ENCODE measurements at regions not wholly inside any gene's neighbourhood (a gene's known extent, or its start where the extent isn't known, plus 50 kb on each side); places are given as distances from the start of the nearest gene placed in this dataset.

DNA sequence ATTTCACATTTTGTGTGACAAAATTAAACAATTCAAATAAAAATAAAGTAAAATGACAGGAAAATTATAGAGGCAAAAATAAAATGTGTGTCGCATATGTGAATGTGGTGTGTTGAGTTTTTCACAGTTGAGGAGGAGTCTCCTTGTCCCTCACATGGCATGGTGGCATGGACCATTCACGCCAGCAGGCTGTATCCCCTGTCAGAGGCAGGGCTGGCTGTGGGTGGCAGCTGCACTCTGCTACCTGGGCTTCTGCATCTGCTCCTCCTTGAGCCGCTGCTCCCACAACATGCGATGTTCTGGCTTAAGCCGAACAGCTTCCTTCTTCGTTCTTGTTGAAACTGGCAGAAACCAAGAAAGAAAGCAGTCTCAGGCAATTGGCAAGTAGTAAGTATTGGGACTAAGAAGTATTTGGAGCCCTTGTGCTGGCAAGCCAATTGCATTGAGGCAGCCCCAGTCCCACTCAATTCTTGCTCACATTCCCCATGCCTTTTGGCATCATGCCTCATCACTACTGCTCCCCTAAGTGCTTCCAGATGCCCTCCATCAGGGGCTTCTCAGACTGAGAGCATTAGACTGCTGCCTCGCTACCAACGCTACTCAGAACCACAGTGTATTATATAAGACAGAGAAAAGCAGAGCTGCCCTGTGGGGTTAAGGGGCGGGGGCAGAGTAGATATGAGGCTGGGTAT lies 177.9 kb upstream of the NABP1 start:
- no peak overlapping the region for H3K27ac ChIP-seq (ENCODE audit: low read depth, low read length)
- no peaks in the 10 kb centered on the region for H3K79me2 ChIP-seq (ENCODE audit: insufficient read depth, low read length)
- no peak overlapping the region for H3K27ac Mint-ChIP-seq (ENCODE audit: unreplicated experiment)
- no peak overlapping the region for H3K4me2 ChIP-seq (ENCODE audit: low read length)
- FAIRE-seq (no peak), DNase-seq (ENCODE audit: low read depth) (peak; percentile 65)
- no peaks in the 10 kb centered on the region for H3K9me3 Mint-ChIP-seq (ENCODE audit: unreplicated experiment)
- H3K4me1 Mint-ChIP-seq (ENCODE audit: low read depth, unreplicated experiment) = peaks cover 7% of the 10 kb centered on the region
- H3K36me3 Mint-ChIP-seq (ENCODE audit: low read depth, unreplicated experiment) = no peaks in the 10 kb centered on the region
- H3K36me3 ChIP-seq (ENCODE audit: insufficient read depth, low read length) = no peaks in the 10 kb centered on the region
- TF ChIP-seq, protein P1, sequence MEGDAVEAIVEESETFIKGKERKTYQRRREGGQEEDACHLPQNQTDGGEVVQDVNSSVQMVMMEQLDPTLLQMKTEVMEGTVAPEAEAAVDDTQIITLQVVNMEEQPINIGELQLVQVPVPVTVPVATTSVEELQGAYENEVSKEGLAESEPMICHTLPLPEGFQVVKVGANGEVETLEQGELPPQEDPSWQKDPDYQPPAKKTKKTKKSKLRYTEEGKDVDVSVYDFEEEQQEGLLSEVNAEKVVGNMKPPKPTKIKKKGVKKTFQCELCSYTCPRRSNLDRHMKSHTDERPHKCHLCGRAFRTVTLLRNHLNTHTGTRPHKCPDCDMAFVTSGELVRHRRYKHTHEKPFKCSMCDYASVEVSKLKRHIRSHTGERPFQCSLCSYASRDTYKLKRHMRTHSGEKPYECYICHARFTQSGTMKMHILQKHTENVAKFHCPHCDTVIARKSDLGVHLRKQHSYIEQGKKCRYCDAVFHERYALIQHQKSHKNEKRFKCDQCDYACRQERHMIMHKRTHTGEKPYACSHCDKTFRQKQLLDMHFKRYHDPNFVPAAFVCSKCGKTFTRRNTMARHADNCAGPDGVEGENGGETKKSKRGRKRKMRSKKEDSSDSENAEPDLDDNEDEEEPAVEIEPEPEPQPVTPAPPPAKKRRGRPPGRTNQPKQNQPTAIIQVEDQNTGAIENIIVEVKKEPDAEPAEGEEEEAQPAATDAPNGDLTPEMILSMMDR (IDR thresholded peaks at IDR 0.05; ENCODE audit: insufficient read depth, low read depth, low read length) = no peak
- no peak for TF ChIP-seq EZH2 (IDR thresholded peaks at IDR 0.05; ENCODE audit: insufficient read depth, low read length)
- no peak overlapping the region for H2AFZ ChIP-seq (ENCODE audit: low read depth, low read length)
- H3K4me1 ChIP-seq (ENCODE audit: insufficient read depth, low read length) = peaks cover 13% of the 10 kb centered on the region
- no peaks in the 10 kb centered on the region for H3K9me3 ChIP-seq (ENCODE audit: insufficient read depth, low read depth, low read length)
- no peak overlapping the region for H3K4me3 Mint-ChIP-seq (ENCODE audit: unreplicated experiment)
- H3K27me3 ChIP-seq (ENCODE audit: insufficient read depth, low read length) = no peaks in the 10 kb centered on the region
- H4K20me1 ChIP-seq (ENCODE audit: insufficient read depth, low read length) = no peaks in the 10 kb centered on the region
- H3K27me3 Mint-ChIP-seq (ENCODE audit: low read depth, unreplicated experiment) = peaks cover 5% of the 10 kb centered on the region
- H3K9ac ChIP-seq (ENCODE audit: low read length) = no peak overlapping the region
- no peak overlapping the region for H3K4me3 ChIP-seq (ENCODE audit: insufficient read depth, low read depth, low read length)

DNA sequence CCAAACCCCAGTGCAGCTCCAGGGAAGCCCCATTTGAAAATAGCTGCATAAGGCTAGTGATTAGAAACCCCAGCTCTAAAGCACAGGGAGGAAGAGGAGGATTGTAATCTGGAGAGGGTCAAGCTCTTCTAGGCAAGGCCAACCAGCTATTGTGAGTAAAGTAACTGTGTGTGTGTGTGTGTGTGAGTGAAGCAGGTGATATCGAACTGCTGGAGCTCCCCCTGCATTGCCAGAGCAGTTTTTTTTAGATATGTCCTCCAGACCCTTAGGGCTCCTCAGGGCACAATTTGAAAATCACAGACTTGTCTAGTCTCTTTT lies 177.4 kb upstream of the NABP1 start:
- Mint-ChIP-seq H3K27ac (ENCODE audit: unreplicated experiment) (no peak overlapping the region), H3K27me3 (ENCODE audit: low read depth, unreplicated experiment) (peaks cover 5% of the 10 kb centered on the region), H3K4me3 (ENCODE audit: unreplicated experiment) (no peak overlapping the region), H3K9me3 (ENCODE audit: unreplicated experiment) (no peaks in the 10 kb centered on the region), H3K4me1 (ENCODE audit: low read depth, unreplicated experiment) (peaks cover 7% of the 10 kb centered on the region), H3K36me3 (ENCODE audit: low read depth, unreplicated experiment) (no peaks in the 10 kb centered on the region)
- no peak overlapping the region for H3K4me3 ChIP-seq (ENCODE audit: insufficient read depth, low read depth, low read length)
- H3K27me3 ChIP-seq (ENCODE audit: insufficient read depth, low read length) = no peaks in the 10 kb centered on the region
- no peak overlapping the region for H3K9ac ChIP-seq (ENCODE audit: low read length)
- no peaks in the 10 kb centered on the region for H3K79me2 ChIP-seq (ENCODE audit: insufficient read depth, low read length)
- H3K4me1 ChIP-seq (ENCODE audit: insufficient read depth, low read length) = peaks cover 13% of the 10 kb centered on the region
- FAIRE-seq = no peak
- no peak overlapping the region for H2AFZ ChIP-seq (ENCODE audit: low read depth, low read length)
- no peak for TF ChIP-seq EZH2 (IDR thresholded peaks at IDR 0.05; ENCODE audit: insufficient read depth, low read length)
- TF ChIP-seq, protein P1 (IDR thresholded peaks at IDR 0.05; ENCODE audit: insufficient read depth, low read depth, low read length) = no peak
- DNase-seq (ENCODE audit: low read depth) = no peak
- H3K4me2 ChIP-seq (ENCODE audit: low read length) = peak overlapping the region; percentile 25
- no peaks in the 10 kb centered on the region for H3K9me3 ChIP-seq (ENCODE audit: insufficient read depth, low read depth, low read length)
- H3K27ac ChIP-seq (ENCODE audit: low read depth, low read length) = no peak overlapping the region
- H3K36me3 ChIP-seq (ENCODE audit: insufficient read depth, low read length) = no peaks in the 10 kb centered on the region
- no peaks in the 10 kb centered on the region for H4K20me1 ChIP-seq (ENCODE audit: insufficient read depth, low read length)

DNA sequence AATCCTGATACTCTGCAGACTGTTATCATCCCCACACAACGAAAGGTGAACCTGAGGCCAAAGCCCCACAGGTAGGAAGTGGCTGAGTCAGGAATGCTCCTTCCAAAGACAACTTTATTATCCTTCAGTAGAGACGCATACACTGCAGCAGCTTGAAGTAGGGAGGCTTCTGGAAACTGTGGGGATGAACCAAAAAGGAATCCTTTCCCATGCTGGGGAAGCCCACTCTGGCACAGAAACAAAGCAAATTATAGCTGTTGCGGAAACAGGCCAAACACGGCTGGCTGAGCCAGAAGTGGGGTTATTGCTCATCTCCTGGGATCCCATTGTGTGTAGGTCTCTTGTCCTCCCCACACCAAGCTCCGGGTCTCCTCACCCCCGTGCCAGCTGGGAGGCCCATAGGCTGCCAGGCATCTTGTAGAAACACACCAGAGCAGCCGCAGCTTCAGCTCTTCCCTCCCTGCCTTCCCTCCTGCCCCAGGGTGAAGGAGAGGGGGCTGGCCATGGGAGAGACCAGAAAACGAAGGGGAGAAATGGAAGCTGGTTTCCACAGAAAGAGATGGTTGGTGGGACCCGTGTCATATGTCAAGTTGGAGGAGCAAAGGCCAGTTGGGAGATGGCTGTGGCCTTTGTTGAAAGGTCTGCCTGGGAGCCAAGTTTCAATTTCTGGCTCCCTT lies 176.9 kb upstream of the NABP1 start:
- Mint-ChIP-seq H3K27me3 (ENCODE audit: low read depth, unreplicated experiment) (peaks cover 5% of the 10 kb centered on the region), H3K27ac (ENCODE audit: unreplicated experiment) (no peak overlapping the region), H3K4me3 (ENCODE audit: unreplicated experiment) (no peak overlapping the region), H3K36me3 (ENCODE audit: low read depth, unreplicated experiment) (no peaks in the 10 kb centered on the region), H3K9me3 (ENCODE audit: unreplicated experiment) (no peaks in the 10 kb centered on the region), H3K4me1 (ENCODE audit: low read depth, unreplicated experiment) (peaks cover 7% of the 10 kb centered on the region)
- Histone ChIP-seq H2AFZ (ENCODE audit: low read depth, low read length) (peak overlapping the region; percentile 55), H3K36me3 (ENCODE audit: insufficient read depth, low read length) (no peaks in the 10 kb centered on the region), H3K4me3 (ENCODE audit: insufficient read depth, low read depth, low read length) (no peak overlapping the region), H4K20me1 (ENCODE audit: insufficient read depth, low read length) (no peaks in the 10 kb centered on the region), H3K27ac (ENCODE audit: low read depth, low read length) (no peak overlapping the region), H3K27me3 (ENCODE audit: insufficient read depth, low read length) (no peaks in the 10 kb centered on the region), H3K9ac (ENCODE audit: low read length) (peak overlapping the region; percentile 6), H3K79me2 (ENCODE audit: insufficient read depth, low read length) (no peaks in the 10 kb centered on the region), H3K4me2 (ENCODE audit: low read length) (peak overlapping the region; percentile 25), H3K4me1 (ENCODE audit: insufficient read depth, low read length) (peaks cover 13% of the 10 kb centered on the region), H3K9me3 (ENCODE audit: insufficient read depth, low read depth, low read length) (no peaks in the 10 kb centered on the region)
- TF ChIP-seq, protein P1 (IDR thresholded peaks at IDR 0.05; ENCODE audit: insufficient read depth, low read depth, low read length) = no peak
- no peak for TF ChIP-seq EZH2 (IDR thresholded peaks at IDR 0.05; ENCODE audit: insufficient read depth, low read length)
- DNase-seq (ENCODE audit: low read depth) (peak; percentile 39), FAIRE-seq (no peak)
